IMR-90 (cell line): ENCODE measurements at regions not wholly inside any gene's neighbourhood (a gene's known extent, or its start where the extent isn't known, plus 50 kb on each side); places are given as distances from the start of the nearest gene placed in this dataset.

Experiments
- ATAC-seq: fragments of 200-7000 bp; cut with Tn5 transposase; 2 replicates; pipeline ENCODE4 v1.9.1; 2020; ENCODE audit warnings: low read depth, mild to moderate bottlenecking, moderate library complexity
- BruUV-seq: library from RNA; stranded (reverse); fragments of 400-500 nt; replicated peaks from 2 replicates; lab custom pipeline; 2021; lab: Mats Ljungman, UMichigan
- CTCF ChIA-PET: fragments of 300-600 bp; formaldehyde crosslinking; extraction: SDS; loops from one replicate; lab custom pipeline; 2021; ENCODE audit warnings: antibody characterized with exemption; lab: Yijun Ruan, JAX
- POLR2A ChIA-PET: fragments of 300-600 bp; sonication (Branson Sonifier 250); formaldehyde crosslinking; loops from one replicate; lab custom pipeline; 2022; ENCODE audit warnings: antibody characterized with exemption; ENCODE audit not compliant: unreplicated experiment; lab: Charles Lee
- DNase-seq: peaks from one replicate; pipeline ENCODE4 v3.0.0; 2013
- H2AFZ ChIP-seq: replicated peaks from 2 replicates; pipeline ENCODE3; 2013; ENCODE audit warnings: low read length, mild to moderate bottlenecking; ENCODE audit not compliant: poor library complexity
- H2AK5ac ChIP-seq: 2 replicates; pipeline ENCODE4 v1.6.1; 2013; ENCODE audit warnings: low read depth, low read length, inconsistent platforms
- H2AK9ac ChIP-seq: replicated peaks from 2 replicates; pipeline ENCODE3; 2013; ENCODE audit warnings: mild to moderate bottlenecking, low read depth, low read length, moderate library complexity; ENCODE audit not compliant: poor library complexity
- H2BK120ac ChIP-seq: 2 replicates; pipeline ENCODE4 v1.6.1; 2013; ENCODE audit warnings: low read depth, low read length, inconsistent platforms
- H2BK15ac ChIP-seq: 3 replicates; pipeline ENCODE4 v1.6.1; 2013; ENCODE audit warnings: low read depth, low read length, inconsistent platforms
- H2BK20ac ChIP-seq: 2 replicates; pipeline ENCODE4 v1.6.1; 2013; ENCODE audit warnings: low read depth, mild to moderate bottlenecking, inconsistent platforms, low read length, moderate library complexity
- H2BK5ac ChIP-seq: 2 replicates; pipeline ENCODE4 v1.6.1; 2013; ENCODE audit warnings: mild to moderate bottlenecking, low read depth, low read length, inconsistent platforms; ENCODE audit not compliant: poor library complexity, severe bottlenecking
- H3K14ac ChIP-seq: replicated peaks from 2 replicates; pipeline ENCODE4 v1.6.1; 2013; ENCODE audit warnings: low read depth, low read length, inconsistent platforms
- H3K18ac ChIP-seq: 2 replicates; pipeline ENCODE4 v1.6.1; 2013; ENCODE audit warnings: low read depth, low read length, control low read depth
- H3K23ac ChIP-seq: 2 replicates; pipeline ENCODE4 v1.6.1; 2013; ENCODE audit warnings: low read depth, low read length, inconsistent platforms
- H3K27ac ChIP-seq: 2 replicates; pipeline ENCODE4 v1.5.1; 2013; ENCODE audit warnings: mild to moderate bottlenecking, control low read depth, low read length; ENCODE audit not compliant: insufficient read depth
- H3K27me3 ChIP-seq: 2 replicates; pipeline ENCODE4 v1.6.1; 2013; ENCODE audit warnings: low read length; ENCODE audit not compliant: control insufficient read depth, insufficient read depth
- H3K36me3 ChIP-seq: 2 replicates; pipeline ENCODE4 v1.6.1; 2013; ENCODE audit warnings: low read length, mixed read lengths; ENCODE audit not compliant: control insufficient read depth, insufficient read depth
- H3K4ac ChIP-seq: 2 replicates; pipeline ENCODE4 v1.6.1; 2013; ENCODE audit warnings: low read depth, low read length, inconsistent platforms
- H3K4me1 ChIP-seq: 2 replicates; pipeline ENCODE4 v1.6.1; 2013; ENCODE audit warnings: low read length, mixed read lengths; ENCODE audit not compliant: control insufficient read depth, insufficient read depth
- H3K4me2 ChIP-seq: 2 replicates; pipeline ENCODE4 v1.6.1; 2013; ENCODE audit warnings: low read depth, mild to moderate bottlenecking, control low read depth, low read length, moderate library complexity
- H3K4me3 ChIP-seq: 2 replicates; pipeline ENCODE4 v1.5.1; 2013; ENCODE audit warnings: low read depth, mild to moderate bottlenecking, control low read depth, low read length, moderate library complexity; ENCODE audit not compliant: insufficient read depth
- H3K56ac ChIP-seq: 2 replicates; pipeline ENCODE4 v1.6.1; 2013; ENCODE audit warnings: low read length, inconsistent platforms; ENCODE audit not compliant: insufficient read depth; ENCODE audit errors: extremely low read depth
- H3K79me1 ChIP-seq, 2 experiments: 2 replicates each; pipeline ENCODE4 v1.6.1; 2013; ENCODE audit warnings: low read length in 2 of 2, inconsistent platforms in 1 of 2, low read depth in 1 of 2
- H3K9ac ChIP-seq: 2 replicates; pipeline ENCODE4 v1.6.1; 2013; ENCODE audit warnings: low read depth, low read length, control low read depth
- H3K9me1 ChIP-seq: 2 replicates; pipeline ENCODE4 v1.6.1; 2013; ENCODE audit warnings: low read length, inconsistent platforms; ENCODE audit not compliant: insufficient read depth
- H3K9me3 ChIP-seq: 2 replicates; pipeline ENCODE4 v1.6.1; 2013; ENCODE audit warnings: low read length; ENCODE audit not compliant: control insufficient read depth, insufficient read depth
- H4K20me1 ChIP-seq: 2 replicates; pipeline ENCODE4 v1.6.1; 2013; ENCODE audit warnings: low read length, inconsistent platforms; ENCODE audit not compliant: insufficient read depth
- H4K5ac ChIP-seq: 2 replicates; pipeline ENCODE4 v1.6.1; 2013; ENCODE audit warnings: mild to moderate bottlenecking, low read depth, low read length, control low read depth
- H4K8ac ChIP-seq, 2 experiments: 2 replicates each; pipeline ENCODE4 v1.6.1; 2013; ENCODE audit warnings: low read depth in 2 of 2, low read length in 2 of 2, control low read depth in 1 of 2, inconsistent platforms in 1 of 2
- H4K91ac ChIP-seq: 2 replicates; pipeline ENCODE4 v1.6.1; 2013; ENCODE audit warnings: low read depth, low read length, inconsistent platforms; ENCODE audit not compliant: insufficient read depth
- MAFK ChIP-seq: IDR thresholded peaks from 2 replicates; pipeline ENCODE4 v1.6.1; 2012; ENCODE audit warnings: low read depth, low read length, improper control_type of control experiment
- MAZ ChIP-seq: IDR thresholded peaks from 2 replicates; pipeline ENCODE4 v1.6.1; 2012; ENCODE audit warnings: low read depth, mild to moderate bottlenecking, low read length, improper control_type of control experiment, moderate library complexity, borderline replicate concordance
- WGBS, 2 experiments: methylation state at CpG; one replicate each; pipeline versions ENCODE4 v1.1.5 to v1.1.7; 2013; ENCODE audit warnings: missing lambda C conversion rate in 2 of 2; ENCODE audit not compliant: insufficient read length in 1 of 2; ENCODE audit errors: extremely low coverage in 2 of 2; 5-methylcytosine and 5-hydroxymethylcytosine counted together
- dilution Hi-C: fragments of 300-500 bp; cut with HindIII; formaldehyde crosslinking; loops from one replicate; pipeline ENCODE4 v1.14.3; 2018; ENCODE audit warnings: low sequenced_read_pairs; ENCODE audit not compliant: unreplicated experiment
- in situ Hi-C: fragments of 300-500 bp; cut with MboI; formaldehyde crosslinking; loops from 3 replicates; pipeline ENCODE4 v1.14.3; 2019; ENCODE audit warnings: low sequenced_read_pairs, inconsistent platforms, mixed read lengths
- intact Hi-C: fragments of 100-400 bp; cut with micrococcal nuclease; formaldehyde crosslinking; loops from 2 replicates; pipeline ENCODE4 v1.10.0; 2022

DNA sequence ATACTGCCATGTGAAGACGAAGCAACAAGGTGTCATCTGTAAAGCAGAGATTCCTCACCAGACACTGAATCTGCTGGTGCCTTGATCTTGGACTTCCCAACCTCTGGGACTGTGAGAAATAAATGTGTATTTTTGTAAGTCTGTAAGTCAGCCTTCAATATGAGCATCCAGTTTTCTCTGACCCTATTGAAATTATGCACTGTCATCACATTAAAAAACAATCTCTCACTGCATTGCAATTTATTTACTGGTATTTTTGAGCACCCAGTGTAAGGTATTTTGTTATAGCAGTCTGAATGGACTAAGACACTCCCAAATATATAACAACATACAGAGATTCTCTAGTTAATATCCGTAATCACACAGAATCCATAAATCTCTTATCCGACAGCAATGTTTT lies 77.5 kb upstream of the CDK6 start:
- H3K14ac ChIP-seq = no peak overlapping the region
- H2AK9ac ChIP-seq = no peak overlapping the region
- H2BK120ac ChIP-seq = no peak overlapping the region
- H2BK5ac ChIP-seq = no peak overlapping the region
- no peaks in the 10 kb centered on the region for H3K9me3 ChIP-seq
- H3K4ac ChIP-seq = no peak overlapping the region
- no peaks in the 10 kb centered on the region for H3K9me1 ChIP-seq
- H2AFZ ChIP-seq = no peak overlapping the region
- no peak overlapping the region for H3K9ac ChIP-seq
- no peak for DNase-seq
- no peak overlapping the region for H3K23ac ChIP-seq
- in situ Hi-C loops (no loop called here), intact Hi-C loops (no loop called here), dilution Hi-C loops (no loop called here)
- no peak overlapping the region for H3K4me2 ChIP-seq
- no peaks in the 10 kb centered on the region for H4K20me1 ChIP-seq
- 0 out of 2 replicates have a peak overlapping the region, but pooled peaks have one; percentile 51 for H2AK5ac ChIP-seq
- H4K5ac ChIP-seq = no peak overlapping the region
- BruUV-seq = no TSS peak
- no peak overlapping the region for H3K4me3 ChIP-seq
- H3K18ac ChIP-seq = no peak overlapping the region
- ChIA-PET CTCF (no interaction called here), POLR2A (no interaction called here)
- H2BK15ac ChIP-seq = no peak overlapping the region
- H3K4me1 ChIP-seq = peaks cover 4% of the 10 kb centered on the region
- no peak overlapping the region for H4K8ac ChIP-seq
- no peaks in the 10 kb centered on the region for H3K79me1 ChIP-seq
- no peak overlapping the region for H4K91ac ChIP-seq
- ATAC-seq = no peak
- H3K27ac ChIP-seq = no peak overlapping the region
- no peak overlapping the region for H3K56ac ChIP-seq
- H3K27me3 ChIP-seq = no peaks in the 10 kb centered on the region
- no peak overlapping the region for H2BK20ac ChIP-seq
- no CpG with 5 or more reads among the region's 3 CpGs for WGBS, 2 experiments
- no peaks in the 10 kb centered on the region for H3K36me3 ChIP-seq
- TF ChIP-seq MAFK (peak; percentile 84), MAZ (no peak)
